ENCODE measurements at regions not wholly inside any gene's neighbourhood (a gene's known extent, or its start where the extent isn't known, plus 50 kb on each side); places are given as distances from the start of the nearest gene placed in this dataset.

DNA sequence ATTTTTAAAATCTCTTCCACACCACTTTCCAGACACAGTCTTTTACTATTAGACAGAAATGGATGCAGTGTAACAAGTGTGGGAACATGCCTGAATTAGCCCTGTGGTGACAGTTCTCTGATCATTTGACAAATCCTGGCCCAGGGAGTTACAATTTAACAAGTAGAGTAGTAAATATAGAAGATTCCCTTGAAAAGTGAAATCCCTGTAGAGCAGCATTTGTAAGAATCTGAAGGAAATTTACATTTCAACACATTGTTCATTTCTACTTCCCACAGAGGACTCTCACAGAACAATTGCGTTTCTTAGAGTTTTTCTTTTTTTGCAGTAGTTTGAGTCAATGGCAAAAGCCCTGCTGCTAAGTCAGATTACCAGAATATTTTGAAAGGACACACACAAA, 458.3 kb upstream of the BRINP3 start:
- H3K27me3 ChIP-seq (ENCODE audit: insufficient read depth, low read length), result no peaks in the 10 kb centered on the region
- H4K20me1 ChIP-seq (ENCODE audit: insufficient read depth, low read length), result no peaks in the 10 kb centered on the region
- H2AFZ ChIP-seq (ENCODE audit: low read depth, low read length), result no peak overlapping the region
- no peak overlapping the region for H3K27ac ChIP-seq (ENCODE audit: low read depth, low read length)
- Mint-ChIP-seq H3K36me3 (ENCODE audit: low read depth, unreplicated experiment) (no peaks in the 10 kb centered on the region), H3K4me1 (ENCODE audit: low read depth, unreplicated experiment) (no peaks in the 10 kb centered on the region), H3K27me3 (ENCODE audit: low read depth, unreplicated experiment) (no peaks in the 10 kb centered on the region), H3K27ac (ENCODE audit: unreplicated experiment) (no peak overlapping the region), H3K4me3 (ENCODE audit: unreplicated experiment) (no peak overlapping the region), H3K9me3 (ENCODE audit: unreplicated experiment) (no peaks in the 10 kb centered on the region)
- no peaks in the 10 kb centered on the region for H3K4me1 ChIP-seq (ENCODE audit: insufficient read depth, low read length)
- H3K9me3 ChIP-seq (ENCODE audit: insufficient read depth, low read depth, low read length), result peaks cover 3% of the 10 kb centered on the region
- no peak overlapping the region for H3K9ac ChIP-seq (ENCODE audit: low read length)
- no peak for TF ChIP-seq CTCF (IDR thresholded peaks at IDR 0.05; ENCODE audit: insufficient read depth, low read depth, low read length)
- TF ChIP-seq EZH2 (IDR thresholded peaks at IDR 0.05; ENCODE audit: insufficient read depth, low read length), result no peak
- DNase-seq (ENCODE audit: low read depth) (no peak), FAIRE-seq (no peak)
- no peak overlapping the region for H3K4me3 ChIP-seq (ENCODE audit: insufficient read depth, low read depth, low read length)
- H3K4me2 ChIP-seq (ENCODE audit: low read length), result no peak overlapping the region
- H3K79me2 ChIP-seq (ENCODE audit: insufficient read depth, low read length), result no peaks in the 10 kb centered on the region
- no peaks in the 10 kb centered on the region for H3K36me3 ChIP-seq (ENCODE audit: insufficient read depth, low read length)

DNA sequence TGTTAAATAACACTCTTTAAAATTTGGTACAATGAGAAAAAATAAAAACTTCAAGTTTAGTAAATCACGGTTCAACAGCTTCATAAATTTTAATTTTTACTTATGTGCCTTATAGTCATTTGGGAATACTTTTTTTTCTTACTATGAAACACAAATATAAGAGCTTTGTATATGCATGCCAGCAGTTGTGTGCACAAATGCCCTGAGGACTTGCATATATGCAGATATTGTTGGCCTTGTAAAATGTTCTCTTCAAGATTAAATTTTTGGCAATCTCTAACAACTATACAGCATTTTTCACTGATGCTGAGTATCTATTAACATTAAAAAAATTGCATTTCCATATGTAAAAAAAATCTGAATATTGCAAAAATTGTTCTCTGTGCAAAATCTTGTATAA, 458.7 kb upstream of the BRINP3 start:
- H3K79me2 ChIP-seq (ENCODE audit: insufficient read depth, low read length), result no peaks in the 10 kb centered on the region
- Mint-ChIP-seq H3K4me1 (ENCODE audit: low read depth, unreplicated experiment) (no peaks in the 10 kb centered on the region), H3K27ac (ENCODE audit: unreplicated experiment) (no peak overlapping the region), H3K36me3 (ENCODE audit: low read depth, unreplicated experiment) (no peaks in the 10 kb centered on the region), H3K9me3 (ENCODE audit: unreplicated experiment) (no peaks in the 10 kb centered on the region), H3K27me3 (ENCODE audit: low read depth, unreplicated experiment) (no peaks in the 10 kb centered on the region), H3K4me3 (ENCODE audit: unreplicated experiment) (no peak overlapping the region)
- H2AFZ ChIP-seq (ENCODE audit: low read depth, low read length), result no peak overlapping the region
- H4K20me1 ChIP-seq (ENCODE audit: insufficient read depth, low read length), result no peaks in the 10 kb centered on the region
- H3K4me3 ChIP-seq (ENCODE audit: insufficient read depth, low read depth, low read length), result no peak overlapping the region
- H3K9me3 ChIP-seq (ENCODE audit: insufficient read depth, low read depth, low read length), result peaks cover 3% of the 10 kb centered on the region
- TF ChIP-seq CTCF (IDR thresholded peaks at IDR 0.05; ENCODE audit: insufficient read depth, low read depth, low read length), result no peak
- TF ChIP-seq EZH2 (IDR thresholded peaks at IDR 0.05; ENCODE audit: insufficient read depth, low read length), result no peak
- no peaks in the 10 kb centered on the region for H3K4me1 ChIP-seq (ENCODE audit: insufficient read depth, low read length)
- H3K4me2 ChIP-seq (ENCODE audit: low read length), result no peak overlapping the region
- no peak for DNase-seq (ENCODE audit: low read depth)
- H3K9ac ChIP-seq (ENCODE audit: low read length), result no peak overlapping the region
- H3K36me3 ChIP-seq (ENCODE audit: insufficient read depth, low read length), result no peaks in the 10 kb centered on the region
- H3K27me3 ChIP-seq (ENCODE audit: insufficient read depth, low read length), result no peaks in the 10 kb centered on the region
- H3K27ac ChIP-seq (ENCODE audit: low read depth, low read length), result no peak overlapping the region
- FAIRE-seq, result no peak

DNA sequence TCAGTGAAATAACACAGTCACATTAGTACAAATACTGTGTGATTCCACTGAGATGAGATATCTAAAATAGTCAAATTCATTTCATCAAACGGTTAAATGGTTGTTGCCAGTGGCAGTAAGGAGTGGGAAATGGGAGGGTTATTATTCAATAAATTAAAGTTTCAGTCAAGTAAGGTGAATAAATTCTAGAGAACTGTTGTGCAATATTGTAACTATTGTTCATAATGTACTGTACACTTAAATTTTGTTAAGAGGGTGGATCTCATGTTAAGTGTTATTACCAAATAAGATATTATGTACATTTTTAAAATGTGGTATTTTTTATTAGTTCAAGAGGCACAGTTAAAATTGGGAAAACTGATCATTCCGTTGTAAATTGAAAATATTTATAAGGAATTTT, 463.3 kb upstream of the BRINP3 start:
- Mint-ChIP-seq H3K4me3 (ENCODE audit: unreplicated experiment) (no peak overlapping the region), H3K27ac (ENCODE audit: unreplicated experiment) (no peak overlapping the region), H3K36me3 (ENCODE audit: low read depth, unreplicated experiment) (no peaks in the 10 kb centered on the region), H3K9me3 (ENCODE audit: unreplicated experiment) (no peaks in the 10 kb centered on the region), H3K27me3 (ENCODE audit: low read depth, unreplicated experiment) (no peaks in the 10 kb centered on the region), H3K4me1 (ENCODE audit: low read depth, unreplicated experiment) (no peaks in the 10 kb centered on the region)
- no peaks in the 10 kb centered on the region for H3K9me3 ChIP-seq (ENCODE audit: insufficient read depth, low read depth, low read length)
- no peaks in the 10 kb centered on the region for H3K27me3 ChIP-seq (ENCODE audit: insufficient read depth, low read length)
- H3K4me2 ChIP-seq (ENCODE audit: low read length), result no peak overlapping the region
- FAIRE-seq (no peak), DNase-seq (ENCODE audit: low read depth) (no peak)
- no peak overlapping the region for H3K4me3 ChIP-seq (ENCODE audit: insufficient read depth, low read depth, low read length)
- H3K4me1 ChIP-seq (ENCODE audit: insufficient read depth, low read length), result no peaks in the 10 kb centered on the region
- no peak overlapping the region for H3K9ac ChIP-seq (ENCODE audit: low read length)
- H2AFZ ChIP-seq (ENCODE audit: low read depth, low read length), result no peak overlapping the region
- no peaks in the 10 kb centered on the region for H3K36me3 ChIP-seq (ENCODE audit: insufficient read depth, low read length)
- no peak overlapping the region for H3K27ac ChIP-seq (ENCODE audit: low read depth, low read length)
- no peaks in the 10 kb centered on the region for H3K79me2 ChIP-seq (ENCODE audit: insufficient read depth, low read length)
- TF ChIP-seq EZH2 (IDR thresholded peaks at IDR 0.05; ENCODE audit: insufficient read depth, low read length), result no peak
- no peak for TF ChIP-seq CTCF (IDR thresholded peaks at IDR 0.05; ENCODE audit: insufficient read depth, low read depth, low read length)
- H4K20me1 ChIP-seq (ENCODE audit: insufficient read depth, low read length), result no peaks in the 10 kb centered on the region
